Skin of body (tissue), 1 donor: ENCODE measurements at regions not wholly inside any gene's neighbourhood (a gene's known extent, or its start where the extent isn't known, plus 50 kb on each side); places are given as distances from the start of the nearest gene placed in this dataset.
"Not testable (repeated sequence)": the region's sequence is repeated elsewhere in the genome, so short reads cannot be mapped to it uniquely, and the experiment has no call there.

ENCODE experiments used
- DNase-seq: peaks from one replicate; lab custom pipeline; 2025; lab: John Stamatoyannopoulos, UW

DNA sequence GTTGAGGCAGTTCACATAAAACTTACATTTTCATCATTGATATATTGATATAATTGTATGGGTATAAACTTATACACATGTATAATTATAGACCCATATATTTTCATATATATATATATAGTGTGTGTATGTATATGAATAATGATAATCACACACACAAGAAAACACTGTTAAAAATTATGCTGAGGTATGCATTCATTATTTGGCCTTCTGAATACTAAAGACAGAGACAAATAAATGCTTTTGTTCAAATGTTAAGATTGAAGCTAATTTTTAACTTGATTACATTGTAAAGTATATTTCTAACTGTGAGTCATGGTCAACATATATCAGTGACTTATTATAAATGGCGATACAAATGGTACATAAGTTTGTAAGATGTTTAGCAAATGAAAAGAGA, 888.8 kb downstream of the OTOL1 start:
- no peak for DNase-seq

DNA sequence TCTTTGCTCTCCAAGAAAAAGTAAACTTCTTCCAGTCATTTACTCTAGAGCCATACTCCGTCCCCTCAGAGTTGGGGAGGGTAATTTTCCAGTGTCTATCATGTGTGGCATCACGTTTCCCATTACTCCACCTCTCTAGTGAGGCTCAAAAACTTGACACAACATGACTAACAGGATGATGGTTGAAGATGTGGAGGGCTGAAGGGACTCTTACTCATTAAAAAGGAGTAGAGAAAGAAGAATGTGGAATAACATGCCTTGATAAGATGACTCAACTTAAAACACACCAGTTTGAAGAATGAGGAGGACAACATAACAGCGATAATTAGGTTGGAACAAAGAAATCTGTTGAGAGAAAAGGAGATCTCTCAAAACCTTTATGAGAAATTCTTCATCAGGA, 894.3 kb downstream of the OTOL1 start:
- no peak for DNase-seq

DNA sequence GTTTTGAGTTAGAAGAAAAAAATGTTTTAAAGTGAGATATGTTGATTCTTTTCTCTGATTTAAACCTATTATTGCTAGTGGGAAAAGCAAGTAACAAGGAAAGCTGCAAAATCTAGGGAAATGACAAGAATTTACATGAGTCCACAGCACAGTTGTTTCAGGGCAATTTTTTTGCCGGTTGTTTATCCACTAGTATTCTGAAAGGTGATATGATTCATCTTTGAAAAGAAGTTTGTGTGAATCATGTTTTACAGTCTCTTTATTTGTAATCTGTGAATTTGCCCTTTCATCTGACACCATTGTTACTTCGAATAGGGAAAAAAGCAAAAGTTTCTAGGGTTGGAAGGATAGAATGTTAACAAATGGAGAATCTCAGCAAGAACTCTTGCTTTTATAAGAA, 894.7 kb downstream of the OTOL1 start:
- no peak for DNase-seq

DNA sequence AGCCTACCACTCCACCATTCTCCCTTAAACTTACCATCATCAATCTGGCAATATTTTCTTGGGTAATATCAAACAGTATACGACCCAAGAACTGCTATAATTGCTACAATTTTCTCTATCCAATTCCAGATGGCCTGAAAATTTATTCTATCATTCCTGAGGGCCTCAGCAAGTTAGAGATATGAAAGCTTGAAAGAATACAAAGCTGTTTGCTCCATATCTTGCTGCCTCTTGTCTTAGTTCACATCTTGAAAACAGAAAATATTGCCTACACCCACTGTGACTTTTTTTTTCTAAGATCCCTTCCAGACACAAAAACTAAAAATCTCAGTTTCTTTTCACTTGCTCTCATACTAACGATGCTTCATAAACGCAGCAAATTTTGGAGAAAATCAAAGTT, 898.9 kb downstream of the OTOL1 start:
- no peak for DNase-seq

DNA sequence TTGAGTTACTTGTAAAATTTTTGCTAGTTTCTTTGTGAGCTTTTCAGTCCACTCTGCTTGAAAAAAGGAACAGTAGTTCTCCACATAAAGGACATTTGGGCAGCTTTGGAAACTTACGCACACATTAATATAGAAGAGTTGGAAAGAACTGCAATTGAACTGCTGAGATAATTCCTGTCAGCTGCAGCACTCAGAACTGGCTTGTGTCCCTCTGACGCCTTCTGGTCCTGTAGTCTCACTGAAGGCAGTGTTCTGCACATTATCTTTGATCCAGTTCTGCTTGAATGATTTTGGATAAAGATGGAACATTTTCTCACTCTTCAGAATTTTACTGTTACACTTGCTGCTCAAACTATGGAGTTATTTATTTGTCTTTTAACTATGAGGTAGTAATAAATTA, 901.9 kb downstream of the OTOL1 start:
- DNase-seq = no peak

DNA sequence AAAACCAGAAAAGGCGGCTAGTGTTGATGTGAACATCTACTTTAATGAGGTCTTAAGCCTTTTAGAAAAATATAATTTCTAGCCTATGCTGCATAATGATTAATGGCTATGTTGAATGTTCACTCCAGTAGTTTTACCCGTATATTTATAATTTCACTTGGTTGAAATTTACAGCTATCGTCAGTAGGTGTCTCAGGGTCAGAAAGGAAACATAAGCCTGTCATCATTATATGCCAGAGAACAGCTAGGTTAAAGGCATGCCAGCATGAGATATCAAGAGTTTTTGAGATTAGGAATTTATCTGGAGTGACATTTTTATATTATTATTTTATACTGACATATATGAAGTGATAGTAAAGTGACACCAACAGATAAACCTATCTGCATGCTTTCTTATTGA, 904.1 kb downstream of the OTOL1 start:
- no peak for DNase-seq

DNA sequence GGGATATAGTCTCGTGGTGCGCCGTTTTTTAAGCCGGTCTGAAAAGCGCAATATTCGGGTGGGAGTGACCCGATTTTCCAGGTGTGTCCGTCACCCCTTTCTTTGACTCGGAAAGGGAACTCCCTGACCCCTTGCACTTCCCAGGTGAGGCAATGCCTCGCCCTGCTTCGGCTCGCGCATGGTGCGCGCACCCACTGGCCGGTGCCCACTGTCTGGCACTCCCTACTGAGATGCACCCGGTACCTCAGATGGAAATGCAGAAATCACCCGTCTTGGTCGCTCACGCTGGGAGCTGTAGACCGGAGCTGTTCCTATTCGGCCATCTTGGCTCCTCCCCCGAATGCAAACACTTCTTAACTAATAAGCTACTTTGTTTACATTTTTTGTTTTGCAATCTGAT, 914.9 kb downstream of the OTOL1 start:
- DNase-seq = not testable (repeated sequence)

DNA sequence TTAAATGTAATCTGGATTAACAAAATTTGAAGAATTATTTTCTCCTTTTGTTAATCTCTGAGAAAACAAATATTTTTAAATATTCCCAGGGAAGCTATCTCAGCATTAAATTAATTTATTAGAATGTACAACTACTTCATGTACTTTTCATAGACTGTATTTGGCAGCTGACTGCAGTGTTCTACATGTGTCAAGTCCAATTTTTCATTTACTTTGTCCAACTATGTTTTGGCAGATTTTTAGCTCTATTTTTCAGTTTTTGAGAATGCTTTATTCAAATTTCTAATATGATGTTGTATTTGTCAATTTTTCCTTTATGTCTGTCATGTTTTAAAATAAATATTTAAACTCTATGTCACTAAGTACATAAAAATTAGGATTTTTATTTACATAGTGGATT, 925.1 kb downstream of the OTOL1 start:
- no peak for DNase-seq

DNA sequence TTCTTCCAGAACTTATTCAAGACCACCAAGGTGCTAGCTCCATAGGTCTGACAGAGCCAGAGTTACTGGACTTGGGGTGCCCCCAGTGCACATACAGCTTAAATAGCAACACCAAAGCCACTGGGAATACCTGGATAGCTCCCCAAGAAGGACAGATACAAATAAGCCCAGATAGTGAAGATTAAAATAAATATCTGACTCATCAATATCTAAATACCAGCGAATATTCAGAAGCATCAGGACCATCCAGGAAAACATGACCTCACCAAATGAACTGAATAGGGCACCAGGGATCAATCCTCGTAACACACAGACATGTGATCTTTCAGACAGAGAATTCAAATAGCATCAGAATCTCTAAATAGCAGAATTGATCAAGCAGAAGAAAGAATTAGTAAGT, 931.6 kb downstream of the OTOL1 start:
- no peak for DNase-seq

DNA sequence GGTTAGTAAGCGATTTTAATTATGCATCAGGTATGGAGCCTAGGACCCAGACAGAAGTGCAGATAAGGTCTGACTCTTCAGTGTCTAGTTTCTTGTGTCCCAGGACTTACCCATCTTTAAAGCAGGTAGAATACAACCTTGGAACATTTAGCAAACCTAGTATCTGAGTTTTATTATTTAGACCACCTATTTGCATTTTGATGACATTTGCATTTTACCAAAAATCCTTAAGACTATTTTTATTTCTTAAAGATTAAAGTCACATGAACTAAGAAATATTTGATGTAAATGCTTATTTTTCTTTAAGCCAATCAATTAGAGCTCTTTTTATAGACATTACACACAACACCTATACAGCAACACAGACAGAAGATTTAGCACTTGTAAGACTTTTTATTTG, 939.1 kb downstream of the OTOL1 start:
- DNase-seq = no peak

DNA sequence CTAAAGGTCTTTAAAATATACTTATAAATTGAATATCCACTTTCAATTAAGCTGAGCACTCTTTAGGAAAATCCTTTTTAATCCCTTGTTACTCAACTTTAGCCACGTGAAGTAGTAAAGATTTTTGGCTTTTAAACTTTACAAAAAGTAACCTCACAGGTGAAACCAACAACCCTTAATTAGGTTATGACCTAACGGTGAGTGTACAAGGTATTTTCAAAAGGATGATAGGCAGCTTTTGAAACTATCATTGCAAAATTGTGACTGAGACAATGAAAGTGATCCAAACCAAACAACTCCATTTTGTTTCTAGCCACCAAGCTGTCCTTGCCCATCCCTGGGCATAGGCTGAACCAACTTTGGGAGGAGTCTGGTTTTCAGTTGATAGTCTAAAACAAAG, 940.2 kb downstream of the OTOL1 start:
- DNase-seq = no peak

DNA sequence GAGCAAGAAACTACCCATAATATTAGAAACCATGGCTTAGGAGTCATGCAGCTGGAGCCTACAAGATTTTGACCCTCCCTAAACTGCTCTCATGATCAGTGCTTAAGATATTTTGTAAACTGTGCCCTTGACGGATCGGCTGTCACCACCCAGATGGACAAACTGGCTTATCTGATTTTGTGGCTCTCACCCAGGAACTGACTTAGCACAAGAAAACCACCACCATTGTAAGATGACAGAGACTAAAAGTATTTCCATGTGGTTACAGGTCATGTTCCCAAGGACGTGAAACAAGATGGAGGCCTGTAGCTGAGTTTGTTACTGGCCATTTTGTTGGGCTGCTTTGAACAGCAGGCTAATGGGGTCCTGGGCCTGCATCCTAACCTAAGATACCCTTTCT, 940.9 kb downstream of the OTOL1 start:
- DNase-seq = no peak

DNA sequence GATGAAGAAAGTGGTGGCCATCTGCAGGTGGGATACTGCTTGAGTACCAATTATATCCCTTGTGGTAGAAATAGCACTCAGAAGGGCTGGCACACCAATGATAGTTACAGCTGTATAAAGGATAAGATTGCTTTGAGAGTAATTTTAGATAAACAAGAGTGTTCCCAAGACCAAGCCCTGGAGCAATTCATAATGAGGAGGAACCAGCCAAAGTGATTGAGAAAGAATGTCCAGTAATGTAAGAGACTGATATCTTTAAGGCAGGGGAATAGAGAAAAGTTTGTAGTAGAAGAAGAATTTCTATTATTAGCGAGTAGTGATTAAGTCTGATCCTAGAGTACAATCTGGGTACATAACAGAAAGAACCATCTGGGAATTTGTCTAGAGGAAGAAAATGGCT, 945.1 kb downstream of the OTOL1 start:
- no peak for DNase-seq

DNA sequence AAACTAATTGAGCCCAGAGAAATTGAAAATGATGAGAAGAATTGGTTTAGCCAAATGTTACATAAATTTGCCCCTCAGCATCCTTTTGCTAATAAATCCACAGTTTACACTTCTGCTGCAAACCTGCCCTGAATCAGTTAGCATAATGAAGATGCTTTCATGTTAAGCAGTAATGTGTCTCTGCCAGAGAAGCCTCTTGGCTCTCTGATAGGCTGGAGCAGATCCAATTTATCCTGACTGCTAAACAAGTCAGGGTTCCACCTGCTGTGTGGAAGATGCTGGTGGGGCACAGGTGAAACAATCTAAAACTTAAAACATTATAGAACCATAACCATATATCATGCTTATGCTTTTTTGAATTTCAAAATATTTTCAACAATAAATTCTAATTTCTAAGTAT, 946.8 kb downstream of the OTOL1 start:
- no peak for DNase-seq

DNA sequence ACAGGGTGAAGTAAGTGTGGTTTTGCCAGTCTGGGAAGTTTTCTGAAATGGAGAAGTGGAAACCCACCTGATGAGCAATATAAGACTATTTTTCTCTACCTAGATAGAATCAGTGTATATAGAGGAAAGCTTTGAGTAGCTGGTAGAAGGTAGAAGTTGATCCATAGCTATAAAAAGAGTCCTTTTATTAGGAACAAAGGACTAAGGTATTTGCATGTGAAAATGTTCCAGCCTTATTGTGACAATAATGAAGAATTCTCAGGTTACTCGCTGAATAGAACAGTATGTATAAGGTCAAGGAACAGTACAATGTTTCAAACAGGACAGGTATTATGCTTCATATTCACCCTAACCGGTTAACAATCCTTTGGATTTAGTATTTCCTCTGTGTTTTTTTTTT, 972.2 kb downstream of the OTOL1 start:
- no peak for DNase-seq

DNA sequence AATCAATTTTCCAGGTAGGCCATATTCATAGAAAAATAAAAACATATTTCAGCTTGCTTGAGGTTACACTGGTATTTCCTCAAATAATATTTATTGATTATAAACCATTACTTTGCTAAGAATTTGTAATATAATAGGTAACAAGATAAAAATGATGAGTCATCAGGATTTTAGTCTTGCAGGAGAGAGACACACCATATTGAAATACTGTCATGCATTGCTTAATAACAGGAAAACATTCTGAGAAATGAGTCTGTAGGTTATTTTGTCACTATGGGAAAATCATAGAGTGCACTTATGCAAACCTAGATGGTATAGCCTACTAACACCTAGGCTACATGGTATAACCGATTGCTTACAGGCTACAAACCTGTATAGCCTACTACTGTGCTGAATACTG, 990.5 kb downstream of the OTOL1 start:
- no peak for DNase-seq

DNA sequence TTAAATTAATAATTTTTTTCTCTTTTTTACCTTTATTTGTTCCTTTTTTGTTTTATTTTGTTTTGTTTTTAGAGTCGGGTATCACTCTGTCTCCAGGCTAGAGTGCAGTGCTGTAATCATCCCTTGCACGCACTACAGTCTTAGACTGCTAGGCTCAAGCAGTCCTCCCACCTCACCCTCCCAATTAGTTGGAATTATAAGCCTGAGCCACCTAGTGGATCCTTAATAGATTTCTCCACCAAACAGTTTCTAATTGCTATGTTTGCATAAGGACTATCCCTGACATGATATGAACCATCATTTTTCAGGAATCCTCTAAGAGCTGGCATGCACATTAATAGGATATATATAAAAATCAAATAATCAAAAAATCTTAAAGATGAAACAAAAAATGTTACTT, 993.2 kb downstream of the OTOL1 start:
- DNase-seq = no peak

DNA sequence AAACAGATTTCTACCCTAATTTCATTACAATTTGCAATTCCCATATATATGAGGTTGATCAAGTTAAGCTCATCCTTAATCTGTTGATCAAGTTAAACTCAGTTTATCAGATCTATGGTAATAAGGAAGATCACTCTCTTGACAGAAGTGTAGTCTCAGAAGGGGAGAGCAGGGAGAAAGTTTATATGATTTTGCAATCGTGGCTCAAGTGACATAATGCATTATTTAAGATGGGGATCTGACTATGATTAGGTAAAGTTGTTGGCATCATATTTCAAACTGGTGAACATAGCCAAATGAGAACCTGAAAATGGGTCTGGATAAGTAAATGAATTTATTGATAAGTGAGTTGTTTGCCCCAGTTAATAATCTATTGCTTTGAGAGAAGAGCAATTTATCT, 995.3 kb downstream of the OTOL1 start:
- no peak for DNase-seq

DNA sequence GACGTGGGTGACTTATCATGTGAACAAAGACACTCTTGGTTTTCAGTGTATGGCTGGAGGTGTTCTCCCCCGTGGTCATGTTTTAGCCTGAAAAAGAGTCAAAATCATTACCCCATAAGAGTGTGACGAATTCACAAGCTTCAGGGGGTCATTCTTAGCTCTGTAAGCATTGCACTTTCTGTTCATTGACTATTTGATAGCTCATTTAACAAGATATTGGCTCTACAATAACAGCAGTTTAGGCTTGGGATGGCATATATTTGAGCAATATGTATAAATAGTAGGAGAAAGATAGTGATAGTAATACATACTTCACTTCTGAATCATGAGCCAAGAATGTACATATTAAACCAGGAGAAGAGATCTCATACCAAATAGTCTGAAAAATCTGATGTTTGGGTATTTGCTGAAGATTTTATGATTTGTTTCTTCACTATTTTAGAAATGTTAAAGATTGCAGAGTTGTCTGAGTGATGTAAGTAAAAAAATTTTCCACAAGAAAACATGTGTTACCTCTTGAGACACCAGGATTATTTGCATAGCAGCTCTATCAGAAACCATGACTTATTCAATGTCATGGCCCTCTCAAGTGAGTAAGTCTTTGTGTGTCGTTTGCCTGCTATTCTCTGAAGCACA, 996.0 kb downstream of the OTOL1 start:
- DNase-seq = no peak

DNA sequence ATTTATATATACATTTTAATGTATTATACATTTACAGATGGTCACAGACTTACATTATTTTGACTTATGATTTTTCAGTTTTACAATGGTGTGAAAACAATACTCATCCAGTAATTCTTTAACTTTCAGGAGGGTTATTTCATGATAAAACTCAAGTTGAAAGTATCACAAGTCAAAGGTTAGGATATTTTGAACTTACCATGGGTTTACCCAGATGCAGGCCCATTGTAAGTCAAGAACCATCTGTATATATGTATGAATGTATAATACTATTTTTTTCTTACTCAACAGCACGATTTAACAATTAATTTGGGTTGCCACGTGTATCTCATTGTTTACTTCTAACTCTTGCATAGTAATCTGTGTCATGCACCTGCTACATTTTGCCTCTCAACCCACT, 1002.0 kb downstream of the OTOL1 start:
- DNase-seq = no peak

DNA sequence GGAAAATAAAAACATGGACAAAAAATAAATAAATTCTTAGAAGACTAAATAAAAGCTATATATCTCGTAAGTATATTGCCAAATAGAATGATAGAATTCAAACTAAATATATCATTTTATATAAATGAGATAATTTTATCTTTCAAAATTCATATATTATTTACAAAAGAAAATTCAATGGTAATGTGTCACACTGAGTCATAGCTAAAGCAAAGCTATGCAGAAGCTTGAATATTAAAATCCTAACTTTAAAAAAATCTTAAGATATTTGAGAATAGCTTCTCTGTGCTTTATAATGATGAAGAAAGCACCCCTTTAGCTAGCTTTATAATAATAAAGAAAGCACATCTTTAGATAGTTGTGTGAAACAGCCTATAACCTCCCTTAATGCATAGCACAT, 1010.8 kb downstream of the OTOL1 start:
- DNase-seq = no peak

DNA sequence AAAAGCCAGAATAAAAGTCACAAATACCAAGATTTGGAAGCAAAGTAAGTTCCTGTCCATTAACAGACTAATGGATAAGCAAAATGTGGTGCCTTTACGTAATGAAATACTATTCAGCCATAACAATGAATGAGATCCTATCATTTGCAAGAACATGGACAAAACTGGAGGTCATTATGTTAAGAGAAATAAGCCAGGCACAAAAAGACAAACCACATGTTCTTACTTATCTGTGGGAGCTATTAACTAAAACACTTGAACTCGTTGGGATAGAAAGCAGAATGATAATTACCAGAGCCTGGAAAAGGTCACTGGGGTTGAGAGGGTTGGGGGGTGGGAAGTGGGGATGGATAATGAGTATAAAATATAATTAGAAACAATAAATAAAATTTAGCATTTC, 1015.9 kb downstream of the OTOL1 start:
- no peak for DNase-seq

DNA sequence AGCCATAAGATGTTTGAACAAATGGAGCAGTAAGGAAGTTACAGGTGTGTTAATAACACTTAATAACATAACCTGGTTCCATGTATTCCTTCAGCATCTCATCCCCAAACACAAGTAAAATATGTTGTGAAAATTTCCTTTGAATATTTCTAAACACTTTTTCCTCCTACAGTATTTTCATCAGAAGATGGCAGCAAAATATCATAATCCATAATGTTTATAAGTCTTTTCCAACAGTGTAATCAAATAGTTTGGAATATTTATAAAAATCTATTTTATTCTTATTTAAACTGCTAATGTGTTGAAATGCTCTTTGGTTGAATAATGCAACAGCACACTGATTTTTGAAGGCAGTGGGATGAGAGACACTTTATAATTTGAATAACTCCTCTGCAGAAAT, 1020.5 kb downstream of the OTOL1 start:
- no peak for DNase-seq

DNA sequence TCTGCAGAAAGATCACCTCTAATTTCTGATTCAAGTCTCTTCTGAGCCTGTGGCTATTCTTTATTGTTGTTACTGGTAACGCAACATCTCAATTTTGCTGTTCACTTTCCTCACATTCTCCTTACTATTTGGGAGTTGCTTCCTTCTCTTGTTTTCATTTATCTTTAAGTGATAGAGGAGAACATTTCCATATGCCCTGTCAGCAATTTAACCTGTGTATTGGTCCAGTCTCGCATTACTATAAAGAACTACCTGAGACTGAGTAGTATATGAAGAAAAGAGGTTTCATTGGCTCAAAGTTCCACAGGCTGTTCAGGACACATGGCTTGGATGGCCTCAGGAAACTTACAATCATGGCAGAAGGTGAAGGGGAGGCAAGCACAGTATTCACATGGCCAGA, 1025.1 kb downstream of the OTOL1 start:
- no peak for DNase-seq
